ENCODE measurements at regions not wholly inside any gene's neighbourhood (a gene's known extent, or its start where the extent isn't known, plus 50 kb on each side); places are given as distances from the start of the nearest gene placed in this dataset.

GRCh38 chr15:56811586-56811985 lies 78.3 kb upstream of the ZNF280D start:
- Histone ChIP-seq H3K36me3 (ENCODE audit: control insufficient read depth, insufficient read depth, low read length) (no peaks in the 10 kb centered on the region), H3K27me3 (ENCODE audit: control insufficient read depth, insufficient read depth, low read length) (no peaks in the 10 kb centered on the region), H3K4me3 (ENCODE audit: low read depth, low read length) (no peak overlapping the region)
- no peak for TF ChIP-seq CTCF (IDR thresholded peaks at IDR 0.05; ENCODE audit: insufficient read depth, low read length, poor library complexity, severe bottlenecking)
- DNase-seq (ENCODE audit: low read depth): no peak

DNA sequence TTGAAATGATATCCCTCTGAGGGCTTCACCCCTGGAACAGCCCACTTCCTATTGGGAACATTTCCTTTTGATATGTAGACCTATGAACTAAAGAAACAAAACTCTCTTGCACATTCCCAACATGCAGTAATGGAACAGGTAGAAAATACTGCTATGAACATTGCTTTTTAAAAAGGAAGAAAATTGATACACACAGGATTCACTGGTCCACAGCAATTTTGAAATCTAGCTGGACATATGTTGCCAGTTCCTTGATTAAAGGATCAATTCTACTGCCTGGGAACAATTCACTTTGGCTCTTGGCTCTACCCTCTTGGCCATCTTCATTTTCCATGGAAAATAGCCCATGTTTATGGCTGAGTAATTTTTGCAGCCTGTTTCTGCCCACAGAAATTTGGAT lies 74.9 kb upstream of the ZNF280D start:
- Histone ChIP-seq H3K36me3 (ENCODE audit: control insufficient read depth, insufficient read depth, low read length) (no peaks in the 10 kb centered on the region), H3K27me3 (ENCODE audit: control insufficient read depth, insufficient read depth, low read length) (no peaks in the 10 kb centered on the region), H3K4me3 (ENCODE audit: low read depth, low read length) (no peak overlapping the region)
- no peak for TF ChIP-seq CTCF (IDR thresholded peaks at IDR 0.05; ENCODE audit: insufficient read depth, low read length, poor library complexity, severe bottlenecking)
- DNase-seq (ENCODE audit: low read depth): no peak

DNA sequence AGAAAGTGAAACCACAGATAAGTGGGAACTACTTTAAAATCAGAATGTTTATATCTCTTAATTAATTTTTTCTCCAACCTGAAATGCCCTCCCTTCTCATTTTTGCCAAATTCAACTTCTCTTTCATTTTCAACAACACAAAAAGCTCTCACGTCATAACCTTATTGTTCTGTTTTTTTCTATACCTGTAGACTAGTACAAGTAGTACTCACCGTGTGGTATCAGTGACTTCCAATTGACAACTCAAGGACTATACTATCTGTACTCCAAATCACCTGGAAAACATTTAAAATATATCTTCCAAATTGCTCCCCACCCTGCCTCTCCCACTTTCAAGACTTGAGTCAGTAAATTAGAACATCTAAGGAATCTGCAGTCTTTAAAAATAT lies 72.8 kb upstream of the ZNF280D start:
- Histone ChIP-seq H3K27me3 (ENCODE audit: control insufficient read depth, insufficient read depth, low read length) (no peaks in the 10 kb centered on the region), H3K36me3 (ENCODE audit: control insufficient read depth, insufficient read depth, low read length) (no peaks in the 10 kb centered on the region), H3K4me3 (ENCODE audit: low read depth, low read length) (no peak overlapping the region)
- DNase-seq (ENCODE audit: low read depth): no peak
- TF ChIP-seq CTCF (IDR thresholded peaks at IDR 0.05; ENCODE audit: insufficient read depth, low read length, poor library complexity, severe bottlenecking): no peak

DNA sequence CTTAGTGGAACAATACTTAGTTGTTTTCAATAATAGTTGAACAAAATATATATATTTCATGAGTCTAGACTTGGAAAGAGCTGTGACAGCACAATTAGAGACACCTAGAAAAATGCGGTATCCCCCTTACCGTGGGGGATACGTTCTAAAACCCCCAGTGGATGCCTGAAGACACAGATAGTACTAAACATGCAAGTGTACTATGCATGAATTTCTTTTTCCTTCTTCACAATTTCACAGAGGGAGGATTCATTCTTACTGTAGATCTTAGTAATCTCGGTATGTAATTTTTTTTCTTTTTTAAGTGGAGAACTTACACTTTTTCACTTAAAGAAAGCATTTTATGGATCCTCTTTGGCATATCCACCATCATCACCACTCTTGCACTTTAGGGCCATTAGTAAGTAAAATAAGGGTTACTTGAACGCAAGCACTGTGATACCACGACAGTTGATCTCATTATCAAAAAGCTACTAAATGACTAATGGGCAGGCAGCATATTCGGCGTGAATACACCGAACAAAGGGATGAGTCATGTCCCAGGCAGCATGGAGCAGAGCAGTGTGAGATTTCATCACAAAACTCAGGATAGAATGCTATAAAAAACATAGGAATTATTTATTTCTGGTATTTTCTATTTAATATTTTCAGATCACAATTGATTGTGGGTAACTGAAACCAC lies 72.3 kb upstream of the ZNF280D start:
- Histone ChIP-seq H3K36me3 (ENCODE audit: control insufficient read depth, insufficient read depth, low read length) (no peaks in the 10 kb centered on the region), H3K27me3 (ENCODE audit: control insufficient read depth, insufficient read depth, low read length) (no peaks in the 10 kb centered on the region), H3K4me3 (ENCODE audit: low read depth, low read length) (no peak overlapping the region)
- DNase-seq (ENCODE audit: low read depth): peak; percentile 76
- no peak for TF ChIP-seq CTCF (IDR thresholded peaks at IDR 0.05; ENCODE audit: insufficient read depth, low read length, poor library complexity, severe bottlenecking)

DNA sequence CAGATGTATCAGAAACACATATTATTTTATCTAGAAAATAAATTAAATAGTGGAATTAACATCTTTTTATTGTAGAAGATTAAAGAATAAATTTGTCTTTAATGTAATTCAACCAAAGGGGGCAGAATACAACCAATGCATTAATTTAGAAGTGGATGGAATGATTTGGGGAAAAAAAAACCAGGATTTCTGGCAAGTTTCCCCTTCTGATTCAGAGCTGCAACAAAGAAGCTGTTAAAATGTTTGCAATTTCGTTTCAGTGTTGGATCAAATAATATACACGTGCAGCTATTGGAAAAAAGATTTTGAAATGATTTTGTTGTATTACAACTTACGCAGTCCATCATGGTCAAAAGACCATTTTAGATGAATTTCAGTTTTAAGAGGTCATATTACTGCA lies 71.6 kb upstream of the ZNF280D start:
- TF ChIP-seq CTCF (IDR thresholded peaks at IDR 0.05; ENCODE audit: insufficient read depth, low read length, poor library complexity, severe bottlenecking): no peak
- Histone ChIP-seq H3K36me3 (ENCODE audit: control insufficient read depth, insufficient read depth, low read length) (no peaks in the 10 kb centered on the region), H3K27me3 (ENCODE audit: control insufficient read depth, insufficient read depth, low read length) (no peaks in the 10 kb centered on the region), H3K4me3 (ENCODE audit: low read depth, low read length) (no peak overlapping the region)
- DNase-seq (ENCODE audit: low read depth): no peak

GRCh38 chr15:56804279-56804678 lies 71.0 kb upstream of the ZNF280D start:
- TF ChIP-seq CTCF (IDR thresholded peaks at IDR 0.05; ENCODE audit: insufficient read depth, low read length, poor library complexity, severe bottlenecking): no peak
- Histone ChIP-seq H3K4me3 (ENCODE audit: low read depth, low read length) (no peak overlapping the region), H3K36me3 (ENCODE audit: control insufficient read depth, insufficient read depth, low read length) (no peaks in the 10 kb centered on the region), H3K27me3 (ENCODE audit: control insufficient read depth, insufficient read depth, low read length) (no peaks in the 10 kb centered on the region)
- no peak for DNase-seq (ENCODE audit: low read depth)
